Esophagus (tissue), 2 donors: ENCODE measurements at regions not wholly inside any gene's neighbourhood (a gene's known extent, or its start where the extent isn't known, plus 50 kb on each side); places are given as distances from the start of the nearest gene placed in this dataset.

Experiments
- H3K27ac ChIP-seq, 2 donors: one replicate each; pipeline ENCODE4 v1.5.1; 2013; ENCODE audit warnings: low read depth in 2 of 2, mild to moderate bottlenecking in 2 of 2, inconsistent platforms in 1 of 2, low read length in 1 of 2, moderate library complexity in 1 of 2
- H3K27me3 ChIP-seq, 2 donors: one replicate each; pipeline ENCODE4 v1.6.1; 2013; ENCODE audit warnings: low read length in 2 of 2, control low read depth in 1 of 2, mild to moderate bottlenecking in 1 of 2; ENCODE audit not compliant: insufficient read depth in 2 of 2, control insufficient read depth in 1 of 2
- H3K36me3 ChIP-seq, 2 donors: one replicate each; pipeline ENCODE4 v1.6.1; 2013; ENCODE audit warnings: low read length in 1 of 2; ENCODE audit not compliant: control insufficient read depth in 2 of 2, insufficient read depth in 2 of 2
- H3K4me1 ChIP-seq, 2 donors: one replicate each; pipeline ENCODE4 v1.6.1; 2013; ENCODE audit warnings: low read length in 1 of 2; ENCODE audit not compliant: control insufficient read depth in 2 of 2, insufficient read depth in 2 of 2
- H3K4me3 ChIP-seq, 2 donors: one replicate each; pipeline ENCODE4 v1.5.1; 2013; ENCODE audit warnings: low read length in 2 of 2, mild to moderate bottlenecking in 2 of 2, low read depth in 1 of 2, moderate library complexity in 1 of 2
- H3K9me3 ChIP-seq, 2 donors: one replicate each; pipeline ENCODE4 v1.6.1; 2013; ENCODE audit warnings: mild to moderate bottlenecking in 2 of 2, low read depth in 1 of 2, low read length in 1 of 2, moderate library complexity in 1 of 2; ENCODE audit not compliant: control insufficient read depth in 2 of 2, insufficient read depth in 1 of 2
- whole genome bisulfite sequencing, 2 donors: extraction: QIAGEN DNeasy Blood & Tissue Kit; methylation state at CpG; one replicate each; pipeline ENCODE4 v1.1.7; 2013; 5-methylcytosine and 5-hydroxymethylcytosine counted together
- donor health status: healthy with polysubstance abuse.
- donor health status: Bipolar disorder and iron deficiency.

DNA sequence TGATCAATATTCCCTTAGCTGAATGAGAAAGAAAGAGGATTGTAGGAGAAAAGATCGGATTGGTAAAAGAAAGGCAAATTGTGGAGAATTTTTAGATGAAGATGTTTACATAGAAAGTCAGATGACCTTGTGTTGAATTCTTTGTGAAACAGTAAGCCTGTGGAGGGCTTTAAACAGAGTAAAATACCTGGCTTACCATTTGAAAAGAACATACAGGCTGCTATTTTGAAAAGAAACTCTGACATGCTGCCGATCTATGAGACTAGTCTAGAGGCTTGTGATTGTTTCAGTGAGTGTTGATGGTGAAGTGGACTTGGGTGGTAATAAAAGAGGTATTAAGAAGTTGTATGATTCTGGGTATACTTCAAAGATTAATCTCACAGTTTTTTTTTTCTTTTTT is 938.9 kb upstream of the PRR20A start:
- H3K4me1 ChIP-seq, result no peaks in the 10 kb centered on the region
- no peaks in the 10 kb centered on the region for H3K36me3 ChIP-seq
- no peak overlapping the region for H3K27ac ChIP-seq
- no peaks in the 10 kb centered on the region for H3K27me3 ChIP-seq
- no peak overlapping the region for H3K4me3 ChIP-seq
- H3K9me3 ChIP-seq, result no peaks in the 10 kb centered on the region
- 41 to 62% methylated on average over 2 of the region's 2 CpGs for WGBS, 2 donors

DNA sequence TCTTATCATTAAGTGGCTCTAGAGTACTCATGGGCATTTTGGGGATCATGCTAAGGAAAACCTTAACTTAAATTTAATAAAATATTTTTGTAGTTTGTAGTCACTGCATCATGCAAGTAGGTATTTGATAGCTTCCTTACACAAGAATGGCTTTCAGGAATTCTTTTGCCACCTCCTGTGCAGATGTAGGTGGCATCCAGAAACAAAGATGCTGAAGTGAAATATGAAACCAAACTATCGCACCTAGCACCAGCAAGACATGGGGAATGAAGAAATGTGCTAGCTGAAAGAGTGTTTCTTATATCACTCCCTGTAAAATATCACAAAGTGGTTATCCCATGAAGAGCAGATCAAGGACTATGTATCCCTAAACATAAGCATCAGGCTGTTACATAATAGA is 924.5 kb upstream of the PRR20A start:
- 77 to 79% methylated on average over 1 of the region's 1 CpG for WGBS, 2 donors
- H3K9me3 ChIP-seq, result peaks cover 2% of the 10 kb centered on the region in 2 donors
- no peak overlapping the region for H3K27ac ChIP-seq
- no peaks in the 10 kb centered on the region for H3K36me3 ChIP-seq
- no peak overlapping the region for H3K4me3 ChIP-seq
- no peaks in the 10 kb centered on the region for H3K4me1 ChIP-seq
- H3K27me3 ChIP-seq, result no peaks in the 10 kb centered on the region

DNA sequence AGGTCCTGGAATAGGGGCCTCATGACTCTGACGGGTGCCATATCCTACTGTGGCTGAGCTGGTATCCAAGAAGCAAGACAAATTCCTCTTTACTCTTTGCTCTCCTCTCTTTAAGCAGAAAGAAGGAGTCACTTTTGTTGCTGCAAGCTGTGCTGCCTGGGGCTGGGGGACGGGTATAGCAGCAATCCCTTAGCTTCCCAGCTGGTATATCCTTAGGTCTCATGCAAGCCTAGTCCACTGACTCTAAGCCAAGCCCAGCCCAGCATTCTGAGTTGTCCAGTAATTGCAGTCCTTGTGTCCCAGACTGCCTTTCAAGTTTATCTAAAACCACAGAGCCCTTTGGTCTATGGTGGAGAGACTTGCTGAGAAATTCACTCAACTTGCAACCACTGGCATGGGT is 893.0 kb upstream of the PRR20A start:
- Histone ChIP-seq H3K27me3 (no peaks in the 10 kb centered on the region), H3K4me3 (no peak overlapping the region), H3K27ac (no peak overlapping the region), H3K36me3 (no peaks in the 10 kb centered on the region), H3K9me3 (peaks cover 4 to 5% of the 10 kb centered on the region in 2 donors), H3K4me1 (no peaks in the 10 kb centered on the region)
- 62 to 71% methylated on average over 2 of the region's 2 CpGs for WGBS, 2 donors

DNA sequence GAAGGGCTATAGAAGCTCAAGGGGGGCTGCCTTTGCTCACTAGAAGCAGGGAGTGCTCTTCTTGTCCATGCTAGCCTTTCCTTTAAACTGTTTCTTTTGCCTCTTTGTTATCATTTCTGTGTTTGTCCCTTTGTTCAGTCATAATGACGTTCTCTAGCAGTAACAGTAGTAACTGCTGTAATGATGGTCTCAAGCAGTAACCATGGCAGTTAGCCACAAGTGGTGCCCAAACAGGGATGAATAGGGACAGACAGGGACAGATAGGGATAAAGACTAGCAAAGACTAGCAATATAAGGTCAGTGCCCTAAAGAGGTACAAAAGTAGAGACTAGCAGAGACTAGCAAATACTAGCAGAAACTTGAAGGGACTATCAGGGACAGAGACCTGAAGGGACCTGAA is 869.0 kb upstream of the PRR20A start:
- no peaks in the 10 kb centered on the region for H3K27me3 ChIP-seq
- H3K4me3 ChIP-seq, result no peak overlapping the region
- H3K36me3 ChIP-seq, result no peaks in the 10 kb centered on the region
- H3K9me3 ChIP-seq, result peaks cover 0 to 3% of the 10 kb centered on the region in 2 donors
- no peaks in the 10 kb centered on the region for H3K4me1 ChIP-seq
- 62 to 64% methylated on average over 1 of the region's 1 CpG for WGBS, 2 donors
- H3K27ac ChIP-seq, result no peak overlapping the region

DNA sequence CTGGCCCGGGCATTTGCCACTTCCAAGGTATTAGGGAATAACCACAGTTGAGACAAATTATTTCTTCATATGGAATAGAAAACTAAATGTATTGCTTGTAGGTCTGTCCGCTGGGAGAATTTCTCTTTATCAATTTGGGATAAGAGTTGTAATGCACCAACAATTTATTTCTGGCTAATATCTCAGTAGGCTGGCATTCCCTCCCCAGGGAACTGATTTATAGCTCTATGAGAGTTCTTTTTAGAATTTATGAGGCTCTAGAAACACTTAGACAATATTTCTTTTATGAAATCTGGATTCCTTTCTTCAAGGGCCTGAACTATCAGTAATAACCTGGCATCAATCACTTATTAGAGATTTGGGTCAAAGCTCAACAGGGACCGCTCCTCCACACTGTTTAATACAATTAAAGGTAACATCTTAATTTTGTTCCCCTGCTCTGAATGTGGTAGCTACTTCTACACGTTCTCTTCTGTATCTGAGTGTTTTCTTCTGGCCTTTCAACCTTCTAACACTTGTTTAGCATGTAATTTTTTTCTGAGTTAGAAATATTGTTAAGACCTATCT is 857.4 kb upstream of the PRR20A start:
- Histone ChIP-seq H3K4me1 (no peaks in the 10 kb centered on the region), H3K9me3 (no peaks in the 10 kb centered on the region), H3K36me3 (no peaks in the 10 kb centered on the region), H3K4me3 (no peak overlapping the region), H3K27me3 (no peaks in the 10 kb centered on the region), H3K27ac (no peak overlapping the region)
- 66 to 74% methylated on average over 4 of the region's 4 CpGs for WGBS, 2 donors

DNA sequence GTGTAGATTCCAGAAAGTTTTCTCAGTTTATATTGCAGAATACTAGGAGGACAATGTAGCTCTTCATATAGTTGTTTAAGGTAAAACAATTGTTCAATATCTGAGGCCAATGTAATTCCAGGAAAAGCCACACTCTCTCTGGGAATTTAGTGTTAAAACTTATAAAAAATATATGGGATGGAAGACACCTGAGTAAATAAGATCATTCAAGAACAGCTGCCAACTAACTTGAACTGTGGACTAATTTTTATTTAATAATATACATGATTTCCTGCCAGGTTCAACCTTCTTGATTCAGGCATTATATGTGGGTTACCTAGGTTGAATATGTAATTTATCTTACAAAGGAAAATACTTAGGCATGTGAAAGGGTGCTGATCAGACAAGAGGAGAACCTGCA is 841.1 kb upstream of the PRR20A start:
- Histone ChIP-seq H3K9me3 (peaks cover 0 to 2% of the 10 kb centered on the region in 2 donors), H3K4me3 (no peak overlapping the region), H3K27ac (no peak overlapping the region), H3K4me1 (no peaks in the 10 kb centered on the region), H3K27me3 (no peaks in the 10 kb centered on the region), H3K36me3 (no peaks in the 10 kb centered on the region)

DNA sequence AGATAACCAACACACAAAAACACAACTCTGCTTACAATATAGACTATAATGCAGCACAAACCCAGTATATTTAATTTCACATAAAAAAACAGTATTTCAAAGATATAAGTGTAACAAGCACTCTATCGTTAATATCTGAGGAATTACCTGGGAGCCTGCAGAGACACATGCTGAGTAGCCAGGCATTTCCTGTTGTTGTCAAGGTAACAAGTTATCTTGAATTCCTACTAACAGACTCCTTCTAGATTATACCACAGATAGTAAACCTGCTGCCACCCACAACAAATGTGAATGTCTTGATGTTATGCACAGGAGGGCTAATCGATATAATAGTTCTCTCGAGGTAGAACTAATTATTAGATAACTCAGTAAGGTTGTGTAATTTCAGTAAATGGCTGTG is 826.0 kb upstream of the PRR20A start:
- 52 to 55% methylated on average over 3 of the region's 3 CpGs for WGBS, 2 donors
- H3K4me3 ChIP-seq, result no peak overlapping the region
- H3K36me3 ChIP-seq, result no peaks in the 10 kb centered on the region

DNA sequence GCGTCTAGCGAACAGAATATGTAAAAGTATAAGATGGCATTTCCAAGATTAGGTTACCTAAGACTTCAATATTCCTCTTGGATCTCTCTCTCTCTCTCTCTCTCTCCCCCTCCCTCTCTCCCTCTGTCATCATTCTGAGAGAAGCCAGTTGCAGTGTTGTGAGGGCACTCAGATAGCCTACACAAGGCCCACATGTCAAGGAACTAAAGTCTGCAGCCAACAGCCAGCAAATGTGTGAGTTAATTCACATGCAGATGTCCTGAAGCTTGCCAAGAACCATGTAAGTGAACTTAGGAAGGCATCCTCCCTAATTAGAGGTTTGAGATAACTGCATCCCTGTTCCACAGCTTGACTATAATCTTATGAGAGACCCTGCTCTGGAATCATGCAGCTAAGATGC is 822.9 kb upstream of the PRR20A start:
- Histone ChIP-seq H3K27me3 (no peaks in the 10 kb centered on the region), H3K4me3 (no peak overlapping the region), H3K4me1 (no peaks in the 10 kb centered on the region), H3K9me3 (no peaks in the 10 kb centered on the region), H3K36me3 (no peaks in the 10 kb centered on the region), H3K27ac (no peak overlapping the region)
- WGBS, 2 donors, result 93 to 95% methylated on average over 2 of the region's 2 CpGs

More for the DNA sequence above, 826.0 kb upstream of the PRR20A start:
- H3K27ac ChIP-seq, result no peak overlapping the region
- H3K27me3 ChIP-seq, result no peaks in the 10 kb centered on the region
- H3K4me1 ChIP-seq, result no peaks in the 10 kb centered on the region
- H3K9me3 ChIP-seq, result no peaks in the 10 kb centered on the region

DNA sequence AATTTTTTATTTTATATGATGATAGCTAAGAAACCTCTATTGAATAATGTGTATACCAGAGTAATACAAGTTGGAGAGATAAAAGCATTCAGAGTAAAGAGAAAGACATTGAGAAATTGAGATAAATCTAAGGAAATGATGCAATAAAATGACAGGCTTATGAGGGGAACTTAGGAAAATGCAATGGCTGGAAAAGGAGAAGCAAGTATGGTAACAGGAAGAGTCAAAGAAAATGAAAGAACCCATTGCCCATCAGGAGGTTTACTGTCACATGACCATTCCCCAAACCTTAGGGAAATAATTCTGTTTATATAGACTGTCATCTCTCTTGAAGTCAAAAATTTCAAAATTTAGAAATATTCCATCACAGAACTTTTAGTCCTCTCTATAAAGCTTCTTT is 808.0 kb upstream of the PRR20A start:
- Histone ChIP-seq H3K27ac (no peak overlapping the region), H3K36me3 (no peaks in the 10 kb centered on the region), H3K4me3 (no peak overlapping the region), H3K4me1 (no peaks in the 10 kb centered on the region), H3K27me3 (no peaks in the 10 kb centered on the region), H3K9me3 (no peaks in the 10 kb centered on the region)

DNA sequence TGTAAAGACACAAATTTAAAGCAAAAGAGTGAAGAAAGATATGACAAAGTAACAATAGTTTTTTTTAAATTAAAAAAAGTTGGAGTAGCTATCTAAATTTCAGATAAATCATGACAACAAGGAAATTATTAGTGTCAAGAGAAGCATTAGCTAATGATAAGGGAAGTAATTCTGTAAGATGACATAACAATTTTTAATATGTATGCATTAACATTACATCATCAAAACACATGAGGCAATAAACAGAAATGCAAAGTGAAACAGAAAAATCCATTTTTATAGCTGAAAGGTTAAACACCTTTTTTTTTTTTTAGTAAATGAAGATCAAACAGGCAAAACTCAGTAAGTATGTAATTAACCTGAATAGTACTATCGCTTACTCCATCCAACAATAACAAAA is 804.9 kb upstream of the PRR20A start:
- H3K4me3 ChIP-seq, result no peak overlapping the region
- H3K36me3 ChIP-seq, result no peaks in the 10 kb centered on the region
- WGBS, 2 donors, result 97 to 98% methylated on average over 1 of the region's 1 CpG
- H3K27ac ChIP-seq, result no peak overlapping the region
- H3K4me1 ChIP-seq, result no peaks in the 10 kb centered on the region
- no peaks in the 10 kb centered on the region for H3K27me3 ChIP-seq
- no peaks in the 10 kb centered on the region for H3K9me3 ChIP-seq
